ENCODE measurements at regions not wholly inside any gene's neighbourhood (a gene's known extent, or its start where the extent isn't known, plus 50 kb on each side); places are given as distances from the start of the nearest gene placed in this dataset.
A peak's percentile ranks its signal among the peaks of the same experiment; 100 is the strongest.

- DNase-seq (ENCODE audit: insufficient read length, low spot score) (no peak), FAIRE-seq (no peak)
- TF ChIP-seq CTCF (IDR thresholded peaks at IDR 0.05; ENCODE audit: insufficient read depth, missing control alignments), result no peak
Observed at GRCh38 chr3:161822291-161822690, 325.7 kb downstream of the OTOL1 start.

GRCh38 chr3:161823910-161824309, 327.3 kb downstream of the OTOL1 start:
- no peak for FAIRE-seq
- TF ChIP-seq CTCF (IDR thresholded peaks at IDR 0.05; ENCODE audit: insufficient read depth, missing control alignments), result no peak

GRCh38 chr3:161838021-161838420, 341.4 kb downstream of the OTOL1 start:
- no peak for TF ChIP-seq CTCF (IDR thresholded peaks at IDR 0.05; ENCODE audit: insufficient read depth, missing control alignments)
- FAIRE-seq (no peak), DNase-seq (ENCODE audit: insufficient read length, low spot score) (no peak)

More at GRCh38 chr3:161823910-161824309, 327.3 kb downstream of the OTOL1 start:
- no peak for DNase-seq (ENCODE audit: insufficient read length, low spot score)

- DNase-seq (ENCODE audit: insufficient read length, low spot score) (no peak), FAIRE-seq (no peak)
- TF ChIP-seq CTCF (IDR thresholded peaks at IDR 0.05; ENCODE audit: insufficient read depth, missing control alignments), result no peak
Observed at GRCh38 chr3:161848376-161848775, 351.8 kb downstream of the OTOL1 start.

- FAIRE-seq (peak; percentile 6), DNase-seq (ENCODE audit: insufficient read length, low spot score) (no peak)
- peak; percentile 89 for TF ChIP-seq CTCF (IDR thresholded peaks at IDR 0.05; ENCODE audit: insufficient read depth, missing control alignments)
Observed at GRCh38 chr3:161851941-161852566, 355.4 kb downstream of the OTOL1 start.

- TF ChIP-seq CTCF (IDR thresholded peaks at IDR 0.05; ENCODE audit: insufficient read depth, missing control alignments), result no peak
- DNase-seq (ENCODE audit: insufficient read length, low spot score), result no peak
- FAIRE-seq, result no peak
Observed at GRCh38 chr3:161852744-161853143, 356.1 kb downstream of the OTOL1 start.

GRCh38 chr3:161854232-161854771, 357.7 kb downstream of the OTOL1 start:
- TF ChIP-seq CTCF (IDR thresholded peaks at IDR 0.05; ENCODE audit: insufficient read depth, missing control alignments), result peak; percentile 19
- FAIRE-seq (no peak), DNase-seq (ENCODE audit: insufficient read length, low spot score) (no peak)
